HepG2 (cell line): ENCODE measurements at regions not wholly inside any gene's neighbourhood (a gene's known extent, or its start where the extent isn't known, plus 50 kb on each side); places are given as distances from the start of the nearest gene placed in this dataset.

ENCODE experiments used
- ATAC-seq: fragments of 200-7000 bp; cut with Tn5 transposase; 3 replicates; pipeline ENCODE4 v1.9.1; 2020; ENCODE audit warnings: mild to moderate bottlenecking, moderate library complexity
- BruUV-seq: library from RNA; stranded (reverse); fragments of 400-500 nt; replicated peaks from 2 replicates; lab custom pipeline; 2021; lab: Mats Ljungman, UMichigan
- CTCF ChIA-PET: fragments of 300-600 bp; formaldehyde crosslinking; extraction: SDS; loops from one replicate; lab custom pipeline; 2021; ENCODE audit warnings: low total read pairs, inconsistent platforms, low intra/inter-chr PET ratio; lab: Yijun Ruan, JAX
- POLR2A ChIA-PET: fragments of 350-600 bp; sonication (Branson Sonifier 250); formaldehyde crosslinking; loops from one replicate; lab custom pipeline; 2020; ENCODE audit warnings: antibody characterized with exemption, inconsistent platforms; lab: Yijun Ruan, JAX
- DNase-seq: peaks from one replicate; pipeline ENCODE4 v3.0.0-alpha.2; 2015; ENCODE audit warnings: low spot score
- FAIRE-seq: peaks from 3 replicates; lab custom pipeline; 2011; peaks lifted over from hg19 to GRCh38; lab: Jason Lieb, UNC
- H2AFZ ChIP-seq: one replicate; pipeline ENCODE4 v1.6.1; 2011; ENCODE audit warnings: low read length, inconsistent platforms
- H3K27ac ChIP-seq: fragments of 300-600 bp; 3 replicates; pipeline ENCODE4 v1.8.0; 2011; ENCODE audit warnings: mixed run types, mild to moderate bottlenecking, mixed read lengths, low read length, inconsistent platforms; ENCODE audit not compliant: insufficient read depth; ENCODE audit errors: extremely low read length
- H3K27me3 ChIP-seq, 2 experiments: fragments of 200-600 bp in 1 of 2; 2 replicates in 1 of 2; 3 replicates in 1 of 2; pipeline versions ENCODE4 v1.6.0 to v1.8.0; 2011; ENCODE audit warnings: low read length in 2 of 2, mild to moderate bottlenecking in 2 of 2, moderate library complexity in 2 of 2, inconsistent platforms in 1 of 2; ENCODE audit not compliant: insufficient read depth in 2 of 2, control insufficient read depth in 1 of 2
- H3K36me3 ChIP-seq, 2 experiments: fragments of 200-600 bp in 1 of 2; replicated peaks in 1 of 2; 2 replicates in 1 of 2; 3 replicates in 1 of 2; pipeline versions ENCODE4 v1.5.1 to v1.8.0; 2011; ENCODE audit warnings: low read length in 2 of 2, inconsistent platforms in 1 of 2; ENCODE audit not compliant: insufficient read depth in 2 of 2, control insufficient read depth in 1 of 2
- H3K4me1 ChIP-seq: 2 replicates; pipeline ENCODE4 v1.5.1; 2012; ENCODE audit warnings: low read length, inconsistent platforms; ENCODE audit not compliant: insufficient read depth
- H3K4me2 ChIP-seq: 2 replicates; pipeline ENCODE4 v1.6.0; 2011; ENCODE audit warnings: low read depth, low read length, inconsistent platforms
- H3K4me3 ChIP-seq, 3 experiments: fragments of 200-600 bp in 1 of 3; sonication (generic), shearing (Covaris generic) in 1 of 3; replicated peaks in 1 of 3; 2 replicates each; pipeline ENCODE4 v1.5.1; 2011 to 2016; ENCODE audit warnings: low read length in 3 of 3, inconsistent platforms in 2 of 3, low read depth in 2 of 3, mild to moderate bottlenecking in 2 of 3, control low read depth in 1 of 3, mixed read lengths in 1 of 3; ENCODE audit not compliant: insufficient read depth in 1 of 3
- H3K79me2 ChIP-seq: one replicate; pipeline ENCODE4 v1.6.1; 2011; ENCODE audit warnings: low read length, inconsistent platforms; ENCODE audit not compliant: insufficient read depth
- H3K9ac ChIP-seq: 2 replicates; pipeline ENCODE4 v1.6.0; 2011; ENCODE audit warnings: mild to moderate bottlenecking, low read depth, low read length, inconsistent platforms; ENCODE audit not compliant: insufficient read depth
- H3K9me3 ChIP-seq: 2 replicates; pipeline ENCODE4 v1.5.1; 2012; ENCODE audit warnings: mild to moderate bottlenecking, low read length
- H4K20me1 ChIP-seq: 2 replicates; pipeline ENCODE4 v1.6.0; 2011; ENCODE audit warnings: inconsistent platforms, mild to moderate bottlenecking, low read length, moderate library complexity; ENCODE audit not compliant: insufficient read depth
- CBFB ChIP-seq: sonication (generic); formaldehyde crosslinking; IDR thresholded peaks from 2 replicates; pipeline ENCODE4 v1.4.0; 2020; ENCODE audit warnings: missing genetic modification reagents
- FOXC1 ChIP-seq: sonication (generic); formaldehyde crosslinking; IDR thresholded peaks from 2 replicates; pipeline ENCODE4 v1.8.0; 2022; ENCODE audit warnings: mild to moderate bottlenecking, missing genetic modification reagents, borderline replicate concordance
- HNRNPUL1 ChIP-seq: fragments of 200-400 bp; formaldehyde crosslinking; IDR thresholded peaks from 2 replicates; pipeline ENCODE4 v1.6.1; 2017; ENCODE audit warnings: low read depth, mild to moderate bottlenecking, low read length, moderate library complexity
- NCOA5 ChIP-seq: sonication (generic); formaldehyde crosslinking; IDR thresholded peaks from 2 replicates; pipeline ENCODE4 v1.4.0; 2020; ENCODE audit warnings: missing genetic modification reagents
- SIN3A ChIP-seq: IDR thresholded peaks from 2 replicates; pipeline ENCODE4 v1.6.1; 2011; ENCODE audit warnings: low read depth, mild to moderate bottlenecking, control low read depth, low read length, borderline replicate concordance
- TCF7L2 ChIP-seq: IDR thresholded peaks from 2 replicates; pipeline ENCODE4 v1.6.1; 2011; ENCODE audit warnings: mild to moderate bottlenecking, low read depth, low read length, moderate library complexity
- ZNF296 ChIP-seq: sonication (generic); formaldehyde crosslinking; conservative IDR thresholded peaks from 2 replicates; pipeline ENCODE4 v1.5.0; 2020; ENCODE audit warnings: mild to moderate bottlenecking, missing genetic modification reagents
- WGBS: methylation state at CpG from one replicate; pipeline ENCODE4 v1.1.6; 2017; ENCODE audit warnings: low lambda C conversion rate; 5-methylcytosine and 5-hydroxymethylcytosine counted together
- in situ Hi-C: cut with HindIII; loops from 2 replicates; pipeline ENCODE4 v1.10.0; 2017; ENCODE audit warnings: low pct_unique_long_range_greater_than_20kb; ENCODE audit not compliant: extremely low pct_ligation_motif_present
- intact Hi-C: fragments of 100-400 bp; cut with micrococcal nuclease; formaldehyde crosslinking; loops from one replicate; pipeline ENCODE4 v1.10.0; 2022; ENCODE audit not compliant: unreplicated experiment
- TF ChIP-seq, protein P1 (sequence below): sonication (generic); formaldehyde crosslinking; IDR thresholded peaks from 2 replicates; pipeline ENCODE4 v1.4.0; 2020; ENCODE audit warnings: missing genetic modification reagents
- TF ChIP-seq, protein P2 (sequence below): sonication (generic); formaldehyde crosslinking; IDR thresholded peaks from 2 replicates; pipeline ENCODE4 v1.4.0; 2020; ENCODE audit warnings: low read depth, mild to moderate bottlenecking, missing genetic modification reagents

DNA sequence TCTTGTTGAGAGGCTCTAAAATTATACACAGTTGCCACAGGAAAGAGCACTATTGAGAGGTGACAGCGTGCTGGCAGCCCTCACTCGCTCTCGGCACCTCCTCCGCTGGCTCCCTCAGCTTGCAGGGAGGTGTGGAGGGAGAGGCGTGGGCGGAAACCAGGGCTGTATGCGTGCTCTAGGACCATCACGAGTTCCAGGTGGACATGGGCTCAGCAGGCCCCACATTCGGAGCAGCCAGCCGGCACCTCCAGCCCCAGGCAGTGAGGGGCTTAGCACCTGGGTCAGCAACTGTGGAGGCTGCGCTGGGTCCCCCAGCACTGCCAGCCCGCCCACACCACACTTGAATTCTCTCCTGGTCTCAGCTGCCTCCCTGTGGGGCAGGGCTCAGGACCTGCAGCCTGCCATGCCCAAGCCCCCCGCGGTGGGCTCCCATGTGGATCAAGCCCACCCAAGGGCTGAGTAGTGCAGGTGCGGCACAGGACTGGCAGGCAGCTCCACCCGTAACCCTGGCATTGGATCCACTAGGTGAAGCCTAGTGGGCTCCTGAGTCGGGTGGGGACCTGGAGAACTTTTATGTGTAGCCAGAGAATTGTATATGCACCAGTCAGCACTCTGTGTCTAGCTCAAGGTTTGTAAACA, 460.6 kb upstream of the ALCAM start:
- TF ChIP-seq FOXC1 (CRISPR knock-in tag) (no peak), ZNF296 (CRISPR knock-in tag) (no peak), NCOA5 (no peak), SIN3A (no peak), TCF7L2 (no peak), CBFB (CRISPR knock-in tag) (no peak), HNRNPUL1 (no peak)
- TF ChIP-seq, protein P1, sequence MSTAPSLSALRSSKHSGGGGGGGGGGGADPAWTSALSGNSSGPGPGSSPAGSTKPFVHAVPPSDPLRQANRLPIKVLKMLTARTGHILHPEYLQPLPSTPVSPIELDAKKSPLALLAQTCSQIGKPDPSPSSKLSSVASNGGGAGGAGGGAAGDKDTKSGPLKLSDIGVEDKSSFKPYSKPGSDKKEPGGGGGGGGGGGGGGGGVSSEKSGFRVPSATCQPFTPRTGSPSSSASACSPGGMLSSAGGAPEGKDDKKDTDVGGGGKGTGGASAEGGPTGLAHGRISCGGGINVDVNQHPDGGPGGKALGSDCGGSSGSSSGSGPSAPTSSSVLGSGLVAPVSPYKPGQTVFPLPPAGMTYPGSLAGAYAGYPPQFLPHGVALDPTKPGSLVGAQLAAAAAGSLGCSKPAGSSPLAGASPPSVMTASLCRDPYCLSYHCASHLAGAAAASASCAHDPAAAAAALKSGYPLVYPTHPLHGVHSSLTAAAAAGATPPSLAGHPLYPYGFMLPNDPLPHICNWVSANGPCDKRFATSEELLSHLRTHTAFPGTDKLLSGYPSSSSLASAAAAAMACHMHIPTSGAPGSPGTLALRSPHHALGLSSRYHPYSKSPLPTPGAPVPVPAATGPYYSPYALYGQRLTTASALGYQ (CRISPR knock-in tag), result no peak
- TF ChIP-seq, protein P2, sequence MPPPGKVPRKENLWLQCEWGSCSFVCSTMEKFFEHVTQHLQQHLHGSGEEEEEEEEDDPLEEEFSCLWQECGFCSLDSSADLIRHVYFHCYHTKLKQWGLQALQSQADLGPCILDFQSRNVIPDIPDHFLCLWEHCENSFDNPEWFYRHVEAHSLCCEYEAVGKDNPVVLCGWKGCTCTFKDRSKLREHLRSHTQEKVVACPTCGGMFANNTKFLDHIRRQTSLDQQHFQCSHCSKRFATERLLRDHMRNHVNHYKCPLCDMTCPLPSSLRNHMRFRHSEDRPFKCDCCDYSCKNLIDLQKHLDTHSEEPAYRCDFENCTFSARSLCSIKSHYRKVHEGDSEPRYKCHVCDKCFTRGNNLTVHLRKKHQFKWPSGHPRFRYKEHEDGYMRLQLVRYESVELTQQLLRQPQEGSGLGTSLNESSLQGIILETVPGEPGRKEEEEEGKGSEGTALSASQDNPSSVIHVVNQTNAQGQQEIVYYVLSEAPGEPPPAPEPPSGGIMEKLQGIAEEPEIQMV (CRISPR knock-in tag), result no peak
- Histone ChIP-seq H2AFZ (no peak overlapping the region), H4K20me1 (no peaks in the 10 kb centered on the region), H3K4me1 (no peaks in the 10 kb centered on the region), H3K36me3 (no peaks in the 10 kb centered on the region), H3K9me3 (peaks cover 22% of the 10 kb centered on the region), H3K4me2 (no peak overlapping the region), H3K27me3 (no peaks in the 10 kb centered on the region; a peak in 1 of 5 replicates), H3K9ac (no peak overlapping the region), H3K79me2 (no peaks in the 10 kb centered on the region), H3K4me3 (no peak overlapping the region), H3K27ac (no peak overlapping the region)
- in situ Hi-C loops (no loop called here), intact Hi-C loops (no loop called here)
- DNase-seq (no peak), ATAC-seq (no peak), FAIRE-seq (no peak)
- ChIA-PET CTCF (no interaction called here), POLR2A (no interaction called here)
- WGBS, result 32% methylated on average over 4 of the region's 17 CpGs
- BruUV-seq, result no TSS peak
